Fibroblast of the aortic adventitia (primary cell): ENCODE measurements at regions not wholly inside any gene's neighbourhood (a gene's known extent, or its start where the extent isn't known, plus 50 kb on each side); places are given as distances from the start of the nearest gene placed in this dataset.

Source experiments
- DNase-seq: peaks from one replicate; pipeline ENCODE4 v3.0.0-alpha.2; 2010; ENCODE audit warnings: low read depth
- H3K4me3 ChIP-seq: 2 replicates; pipeline ENCODE4 v1.5.1; 2011; ENCODE audit warnings: low read depth, mild to moderate bottlenecking, control low read depth, low read length, moderate library complexity
- TF ChIP-seq, protein P1 (sequence below): IDR thresholded peaks from 2 replicates; pipeline ENCODE4 v1.5.1; 2011; ENCODE audit warnings: mild to moderate bottlenecking, low read length, control low read depth, inconsistent platforms; ENCODE audit not compliant: insufficient read depth

DNA sequence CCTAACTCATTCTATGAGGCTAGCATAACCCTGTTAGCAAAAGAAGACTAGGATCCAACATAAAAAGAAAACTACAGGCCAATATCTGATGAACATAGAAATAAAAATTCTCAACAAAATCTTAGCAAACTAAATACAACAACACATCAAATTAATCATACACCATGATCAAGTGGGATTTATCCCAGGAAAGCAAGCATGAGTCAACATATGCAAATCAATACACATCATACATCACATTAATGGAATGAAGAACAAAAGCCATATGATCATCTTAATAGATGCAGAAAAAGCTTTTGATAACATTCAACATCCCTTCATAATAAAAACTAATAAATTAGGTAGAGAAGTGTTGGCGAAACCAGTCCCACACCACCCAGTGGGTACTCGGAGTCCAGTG, 136.1 kb upstream of the MME start:
- no peak overlapping the region for H3K4me3 ChIP-seq
- no peak for DNase-seq
- TF ChIP-seq, protein P1, sequence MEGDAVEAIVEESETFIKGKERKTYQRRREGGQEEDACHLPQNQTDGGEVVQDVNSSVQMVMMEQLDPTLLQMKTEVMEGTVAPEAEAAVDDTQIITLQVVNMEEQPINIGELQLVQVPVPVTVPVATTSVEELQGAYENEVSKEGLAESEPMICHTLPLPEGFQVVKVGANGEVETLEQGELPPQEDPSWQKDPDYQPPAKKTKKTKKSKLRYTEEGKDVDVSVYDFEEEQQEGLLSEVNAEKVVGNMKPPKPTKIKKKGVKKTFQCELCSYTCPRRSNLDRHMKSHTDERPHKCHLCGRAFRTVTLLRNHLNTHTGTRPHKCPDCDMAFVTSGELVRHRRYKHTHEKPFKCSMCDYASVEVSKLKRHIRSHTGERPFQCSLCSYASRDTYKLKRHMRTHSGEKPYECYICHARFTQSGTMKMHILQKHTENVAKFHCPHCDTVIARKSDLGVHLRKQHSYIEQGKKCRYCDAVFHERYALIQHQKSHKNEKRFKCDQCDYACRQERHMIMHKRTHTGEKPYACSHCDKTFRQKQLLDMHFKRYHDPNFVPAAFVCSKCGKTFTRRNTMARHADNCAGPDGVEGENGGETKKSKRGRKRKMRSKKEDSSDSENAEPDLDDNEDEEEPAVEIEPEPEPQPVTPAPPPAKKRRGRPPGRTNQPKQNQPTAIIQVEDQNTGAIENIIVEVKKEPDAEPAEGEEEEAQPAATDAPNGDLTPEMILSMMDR, result no peak

GRCh38 chr3:154942827-154943226, 137.3 kb upstream of the MME start:
- TF ChIP-seq, protein P1, result no peak
- DNase-seq, result no peak
- H3K4me3 ChIP-seq, result no peak overlapping the region

GRCh38 chr3:154936196-154936595, 143.9 kb upstream of the MME start:
- no peak for DNase-seq
- no peak overlapping the region for H3K4me3 ChIP-seq
- TF ChIP-seq, protein P1, result no peak

DNA sequence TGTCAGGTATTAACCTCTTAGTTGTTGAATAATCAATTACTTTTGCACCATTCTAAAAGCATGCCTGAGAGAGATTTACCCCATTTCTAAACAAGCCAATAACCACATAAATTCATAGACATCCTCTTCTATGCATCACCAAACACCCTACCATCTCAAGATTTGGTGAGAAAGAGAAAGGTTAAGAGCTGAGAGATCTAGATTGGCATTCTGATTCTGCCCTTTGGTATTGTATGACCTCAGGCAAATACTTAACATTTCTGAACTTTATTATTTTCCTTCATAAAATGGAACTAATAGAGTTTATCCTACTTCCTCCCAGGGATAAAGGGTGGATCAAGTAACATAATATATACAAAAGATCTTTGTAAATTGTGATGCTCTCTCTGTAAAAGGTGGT, 146.5 kb upstream of the MME start:
- H3K4me3 ChIP-seq, result no peak overlapping the region
- TF ChIP-seq, protein P1, result no peak
- no peak for DNase-seq

GRCh38 chr3:154932633-154933032, 147.5 kb upstream of the MME start:
- TF ChIP-seq, protein P1, result no peak
- no peak overlapping the region for H3K4me3 ChIP-seq
- no peak for DNase-seq

DNA sequence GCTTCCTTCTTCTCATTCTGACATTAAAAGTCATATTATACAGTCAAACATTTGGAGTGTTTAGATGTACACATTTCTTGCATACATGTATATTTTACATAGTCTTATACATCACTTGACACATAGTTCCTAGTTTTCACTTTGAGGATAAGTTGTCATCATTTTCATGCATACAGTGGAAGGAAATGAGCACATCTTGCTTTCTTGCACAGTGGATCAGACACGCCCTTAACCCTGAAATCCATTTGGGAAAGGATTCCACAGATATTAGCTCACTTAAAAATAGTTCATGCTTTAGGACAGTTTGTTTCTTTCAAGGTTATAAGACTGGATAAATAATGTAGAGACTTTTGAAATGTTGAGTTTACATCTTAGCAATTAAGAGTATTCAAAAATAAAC, 148.6 kb upstream of the MME start:
- no peak overlapping the region for H3K4me3 ChIP-seq
- DNase-seq, result peak; percentile 61
- TF ChIP-seq, protein P1, result no peak

GRCh38 chr3:154926721-154927120, 153.4 kb upstream of the MME start:
- no peak overlapping the region for H3K4me3 ChIP-seq
- TF ChIP-seq, protein P1, result no peak
- no peak for DNase-seq
